ENCODE measurements at regions not wholly inside any gene's neighbourhood (a gene's known extent, or its start where the extent isn't known, plus 50 kb on each side); places are given as distances from the start of the nearest gene placed in this dataset.

GRCh38 chr12:67459578-67459977, 189.0 kb upstream of the DYRK2 start:
- Histone ChIP-seq H3K27me3 (replicated peaks in 1 of 7) (no peaks in the 10 kb centered on the region), H3K9me3 (no peaks in the 10 kb centered on the region), H3K4me1 (peaks cover 0 to 20% (median 6%) of the 10 kb centered on the region in 6 donors), H3K4me3 (no peak overlapping the region), H3K27ac (no peak overlapping the region), H3K36me3 (no peaks in the 10 kb centered on the region)
- 89 to 95% (median 92%) methylated on average over 4 of the region's 4 CpGs for WGBS, 5 donors
- DNase-seq, result no peak
- TF ChIP-seq POLR2A (IDR thresholded peaks at IDR 0.05) (no peak), POLR2AphosphoS5 (IDR thresholded peaks at IDR 0.05) (no peak)
- TF ChIP-seq, protein P1, sequence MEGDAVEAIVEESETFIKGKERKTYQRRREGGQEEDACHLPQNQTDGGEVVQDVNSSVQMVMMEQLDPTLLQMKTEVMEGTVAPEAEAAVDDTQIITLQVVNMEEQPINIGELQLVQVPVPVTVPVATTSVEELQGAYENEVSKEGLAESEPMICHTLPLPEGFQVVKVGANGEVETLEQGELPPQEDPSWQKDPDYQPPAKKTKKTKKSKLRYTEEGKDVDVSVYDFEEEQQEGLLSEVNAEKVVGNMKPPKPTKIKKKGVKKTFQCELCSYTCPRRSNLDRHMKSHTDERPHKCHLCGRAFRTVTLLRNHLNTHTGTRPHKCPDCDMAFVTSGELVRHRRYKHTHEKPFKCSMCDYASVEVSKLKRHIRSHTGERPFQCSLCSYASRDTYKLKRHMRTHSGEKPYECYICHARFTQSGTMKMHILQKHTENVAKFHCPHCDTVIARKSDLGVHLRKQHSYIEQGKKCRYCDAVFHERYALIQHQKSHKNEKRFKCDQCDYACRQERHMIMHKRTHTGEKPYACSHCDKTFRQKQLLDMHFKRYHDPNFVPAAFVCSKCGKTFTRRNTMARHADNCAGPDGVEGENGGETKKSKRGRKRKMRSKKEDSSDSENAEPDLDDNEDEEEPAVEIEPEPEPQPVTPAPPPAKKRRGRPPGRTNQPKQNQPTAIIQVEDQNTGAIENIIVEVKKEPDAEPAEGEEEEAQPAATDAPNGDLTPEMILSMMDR (IDR thresholded peaks at IDR 0.05 in 8 of 11, conservative IDR thresholded peaks at IDR 0.05 in 3 of 11), result no peak
- intact Hi-C loops (cut with DNase I; ENCODE audit: low total_unique reads), result no loop called here

- TF ChIP-seq POLR2AphosphoS5 (IDR thresholded peaks at IDR 0.05) (no peak), POLR2A (IDR thresholded peaks at IDR 0.05) (no peak)
- TF ChIP-seq, protein P1 (IDR thresholded peaks at IDR 0.05 in 8 of 11, conservative IDR thresholded peaks at IDR 0.05 in 3 of 11), result no peak
- Histone ChIP-seq H3K27ac (no peak overlapping the region), H3K4me1 (peaks cover 0 to 20% (median 6%) of the 10 kb centered on the region in 6 donors), H3K27me3 (replicated peaks in 1 of 7) (no peaks in the 10 kb centered on the region), H3K4me3 (no peak overlapping the region), H3K36me3 (no peaks in the 10 kb centered on the region), H3K9me3 (no peaks in the 10 kb centered on the region)
- intact Hi-C loops (cut with DNase I; ENCODE audit: low total_unique reads), result no loop called here
- WGBS, 5 donors, result 76 to 86% (median 85%) methylated on average over 6 of the region's 6 CpGs
- DNase-seq, result no peak
These were observed 188.2 kb upstream of the DYRK2 start for GRCh38 chr12:67460388-67460787.

GRCh38 chr12:67468549-67469245, 179.8 kb upstream of the DYRK2 start:
- Histone ChIP-seq H3K4me1 (no peaks in the 10 kb centered on the region), H3K36me3 (no peaks in the 10 kb centered on the region), H3K9me3 (peaks cover 0 to 29% (median 19%) of the 10 kb centered on the region in 8 donors), H3K27ac (no peak overlapping the region), H3K27me3 (replicated peaks in 1 of 7) (no peaks in the 10 kb centered on the region), H3K4me3 (no peak overlapping the region)
- DNase-seq, result no peak
- intact Hi-C loops (cut with DNase I; ENCODE audit: low total_unique reads), result no loop called here
- TF ChIP-seq, protein P1 (IDR thresholded peaks at IDR 0.05 in 8 of 11, conservative IDR thresholded peaks at IDR 0.05 in 3 of 11), result no peak
- TF ChIP-seq POLR2A (IDR thresholded peaks at IDR 0.05) (no peak), POLR2AphosphoS5 (IDR thresholded peaks at IDR 0.05) (no peak)
- WGBS, 5 donors, result 69 to 79% (median 75%) methylated on average over 1 to 2 of the region's 2 CpGs

GRCh38 chr12:67469666-67470065, 178.9 kb upstream of the DYRK2 start:
- no peaks in the 10 kb centered on the region for H3K4me1 ChIP-seq
- no peak for TF ChIP-seq POLR2A (IDR thresholded peaks at IDR 0.05)
- DNase-seq, result no peak
- no peaks in the 10 kb centered on the region for H3K36me3 ChIP-seq
- WGBS, 5 donors, result 69 to 100% (median 86%) methylated on average over 2 of the region's 2 CpGs
- H3K27me3 ChIP-seq (replicated peaks in 1 of 7), result no peaks in the 10 kb centered on the region
- H3K27ac ChIP-seq, result no peak overlapping the region
- intact Hi-C loops (cut with DNase I; ENCODE audit: low total_unique reads), result no loop called here
- H3K9me3 ChIP-seq, result peaks cover 0 to 29% (median 19%) of the 10 kb centered on the region in 8 donors
- H3K4me3 ChIP-seq, result no peak overlapping the region

Data from spleen (tissue), 11 donors.